Activated B cell treated with CpG ODN at 0.5 μM for 24 hours (primary cell): ENCODE measurements at regions not wholly inside any gene's neighbourhood (a gene's known extent, or its start where the extent isn't known, plus 50 kb on each side); places are given as distances from the start of the nearest gene placed in this dataset.

Experiments used
- ATAC-seq: fragments of 200-7000 bp; cut with Tn5 transposase; one replicate; pipeline ENCODE4 v1.10.0; 2021; ENCODE audit warnings: low read depth, mild to moderate bottlenecking, moderate library complexity
- CTCF ChIA-PET: fragments of 350-600 bp; sonication (Branson Sonifier 250); formaldehyde crosslinking; loops from one replicate; lab custom pipeline; 2021; ENCODE audit warnings: antibody characterized with exemption; lab: Charles Lee
- POLR2A ChIA-PET: fragments of 350-600 bp; sonication (Branson Sonifier 250); formaldehyde crosslinking; loops from one replicate; lab custom pipeline; 2021; ENCODE audit warnings: antibody characterized with exemption; lab: Charles Lee
- DNase-seq: peaks from one replicate; pipeline ENCODE4 v3.0.0; 2022
- H3K27ac Mint-ChIP-seq: one replicate; pipeline ENCODE4 v1.8.0; 2020; ENCODE audit warnings: mixed read lengths
- H3K27me3 Mint-ChIP-seq: one replicate; pipeline ENCODE4 v1.8.0; 2021; ENCODE audit warnings: mixed read lengths
- H3K36me3 Mint-ChIP-seq: one replicate; pipeline ENCODE4 v1.8.0; 2021; ENCODE audit warnings: low read depth, mixed read lengths
- H3K4me1 Mint-ChIP-seq: one replicate; pipeline ENCODE4 v1.8.0; 2021; ENCODE audit warnings: mixed read lengths
- H3K4me3 Mint-ChIP-seq: one replicate; pipeline ENCODE4 v1.8.0; 2020; ENCODE audit warnings: mild to moderate bottlenecking, mixed read lengths
- H3K9me3 Mint-ChIP-seq: one replicate; pipeline ENCODE4 v1.8.0; 2020; ENCODE audit warnings: mixed read lengths
- intact Hi-C: fragments of 100-400 bp; cut with micrococcal nuclease; formaldehyde crosslinking; loops from one replicate; pipeline ENCODE4 v1.15.1; 2024
- TF ChIP-seq, protein P1 (sequence below): fragments of 200-600 bp; IDR thresholded peaks from one replicate; pipeline ENCODE4 v1.8.0; 2022; ENCODE audit warnings: antibody characterized with exemption, mild to moderate bottlenecking

DNA sequence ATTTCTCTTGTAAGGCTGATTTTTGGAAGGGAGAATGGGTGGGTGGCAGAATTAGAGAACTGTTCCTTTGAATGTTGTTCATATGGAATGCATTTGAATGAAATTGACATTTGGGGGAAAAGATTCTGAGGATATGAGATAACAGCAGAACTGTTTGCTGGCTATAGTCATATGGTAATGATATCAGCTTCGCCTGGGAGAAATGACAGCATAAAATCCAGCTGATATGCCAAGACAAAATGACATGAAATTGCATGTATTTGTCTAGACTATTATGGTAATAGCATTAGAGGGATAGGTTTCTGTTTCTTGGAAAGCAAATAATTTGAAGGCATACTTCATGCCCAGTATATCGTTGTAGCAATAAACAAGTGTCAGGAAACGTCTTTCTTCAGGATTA lies 150.8 kb upstream of the SPATS2L start:
- intact Hi-C loops = no loop called here
- TF ChIP-seq, protein P1, sequence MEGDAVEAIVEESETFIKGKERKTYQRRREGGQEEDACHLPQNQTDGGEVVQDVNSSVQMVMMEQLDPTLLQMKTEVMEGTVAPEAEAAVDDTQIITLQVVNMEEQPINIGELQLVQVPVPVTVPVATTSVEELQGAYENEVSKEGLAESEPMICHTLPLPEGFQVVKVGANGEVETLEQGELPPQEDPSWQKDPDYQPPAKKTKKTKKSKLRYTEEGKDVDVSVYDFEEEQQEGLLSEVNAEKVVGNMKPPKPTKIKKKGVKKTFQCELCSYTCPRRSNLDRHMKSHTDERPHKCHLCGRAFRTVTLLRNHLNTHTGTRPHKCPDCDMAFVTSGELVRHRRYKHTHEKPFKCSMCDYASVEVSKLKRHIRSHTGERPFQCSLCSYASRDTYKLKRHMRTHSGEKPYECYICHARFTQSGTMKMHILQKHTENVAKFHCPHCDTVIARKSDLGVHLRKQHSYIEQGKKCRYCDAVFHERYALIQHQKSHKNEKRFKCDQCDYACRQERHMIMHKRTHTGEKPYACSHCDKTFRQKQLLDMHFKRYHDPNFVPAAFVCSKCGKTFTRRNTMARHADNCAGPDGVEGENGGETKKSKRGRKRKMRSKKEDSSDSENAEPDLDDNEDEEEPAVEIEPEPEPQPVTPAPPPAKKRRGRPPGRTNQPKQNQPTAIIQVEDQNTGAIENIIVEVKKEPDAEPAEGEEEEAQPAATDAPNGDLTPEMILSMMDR = no peak
- peaks cover 12% of the 10 kb centered on the region for H3K9me3 Mint-ChIP-seq
- no peaks in the 10 kb centered on the region for H3K36me3 Mint-ChIP-seq
- DNase-seq (no peak), ATAC-seq (no peak)
- H3K4me1 Mint-ChIP-seq = no peaks in the 10 kb centered on the region
- CTCF ChIA-PET = no interaction called here
- no peak overlapping the region for H3K27ac Mint-ChIP-seq
- POLR2A ChIA-PET = no interaction called here
- no peak overlapping the region for H3K4me3 Mint-ChIP-seq
- no peaks in the 10 kb centered on the region for H3K27me3 Mint-ChIP-seq

DNA sequence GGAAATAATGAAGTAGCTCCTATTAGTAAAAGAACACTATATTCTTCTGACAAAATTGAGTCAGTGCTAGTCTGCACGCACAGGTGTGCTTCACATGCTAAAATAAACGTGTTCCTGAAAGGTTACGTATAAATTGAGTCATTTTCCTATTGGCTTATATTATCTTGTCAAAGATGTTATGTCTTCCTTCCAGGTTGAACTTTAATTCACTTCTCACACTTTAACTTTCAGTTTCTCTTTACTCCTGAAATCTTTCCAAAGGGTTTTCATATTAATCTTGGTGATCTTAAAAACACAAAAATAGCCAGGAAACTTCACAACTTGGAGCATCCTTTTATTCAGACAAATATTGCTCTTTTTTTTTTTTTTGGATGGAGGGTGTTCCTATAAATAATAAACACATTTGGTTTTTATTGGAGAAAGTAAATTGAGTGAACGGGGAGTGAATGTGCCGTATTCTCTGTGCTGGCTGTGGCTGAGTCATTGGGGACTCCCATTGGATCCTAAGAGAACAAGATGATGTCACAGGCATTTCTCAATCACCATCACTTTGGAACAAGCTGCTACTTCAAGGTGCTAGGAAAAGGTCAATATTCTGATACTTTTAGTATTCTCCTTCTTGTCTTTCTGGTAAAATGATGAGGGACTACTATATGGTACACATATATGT lies 150.2 kb upstream of the SPATS2L start:
- no peak overlapping the region for H3K27ac Mint-ChIP-seq
- no peak overlapping the region for H3K4me3 Mint-ChIP-seq
- H3K9me3 Mint-ChIP-seq = peaks cover 8% of the 10 kb centered on the region
- DNase-seq (no peak), ATAC-seq (no peak)
- CTCF ChIA-PET = no interaction called here
- H3K27me3 Mint-ChIP-seq = no peaks in the 10 kb centered on the region
- POLR2A ChIA-PET = no interaction called here
- intact Hi-C loops = no loop called here
- H3K36me3 Mint-ChIP-seq = no peaks in the 10 kb centered on the region
- TF ChIP-seq, protein P1 = no peak
- no peaks in the 10 kb centered on the region for H3K4me1 Mint-ChIP-seq

DNA sequence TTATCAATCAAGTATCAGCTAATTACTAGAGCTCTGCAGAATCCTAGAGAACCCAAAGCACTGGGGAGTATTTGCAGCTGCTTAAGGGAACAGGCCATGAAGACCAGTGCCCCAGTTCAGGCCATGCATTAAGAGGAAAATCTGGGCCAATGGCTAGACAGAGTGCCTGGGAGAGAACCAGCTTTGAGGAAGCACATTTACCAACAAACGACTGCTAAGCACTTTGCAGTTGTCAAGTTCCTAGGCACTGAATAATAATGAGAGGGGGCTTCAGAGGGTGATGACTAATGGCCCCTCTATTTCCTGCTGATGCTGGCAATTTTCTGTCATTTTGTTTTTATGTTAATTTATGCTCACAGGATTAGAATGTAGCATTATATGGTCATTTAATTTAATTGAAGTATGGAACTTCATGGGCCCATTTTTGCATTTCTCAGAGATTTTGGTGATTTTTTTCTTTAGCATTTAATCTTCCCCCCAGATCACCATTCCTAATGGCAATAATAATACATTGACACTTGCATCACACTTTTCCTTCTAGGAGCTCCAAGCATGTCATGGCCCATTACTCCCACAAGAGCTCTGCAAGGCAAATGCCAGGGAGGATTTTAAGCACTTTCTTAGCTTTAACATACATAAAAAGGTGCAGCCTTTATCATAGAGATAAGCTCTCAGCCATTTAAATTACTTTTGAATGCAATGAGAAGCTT lies 147.7 kb upstream of the SPATS2L start:
- no peaks in the 10 kb centered on the region for H3K9me3 Mint-ChIP-seq
- no peaks in the 10 kb centered on the region for H3K36me3 Mint-ChIP-seq
- CTCF ChIA-PET = no interaction called here
- DNase-seq (no peak), ATAC-seq (no peak)
- no peak overlapping the region for H3K27ac Mint-ChIP-seq
- POLR2A ChIA-PET = no interaction called here
- no peak overlapping the region for H3K4me3 Mint-ChIP-seq
- H3K27me3 Mint-ChIP-seq = no peaks in the 10 kb centered on the region
- intact Hi-C loops = no loop called here
- TF ChIP-seq, protein P1 = no peak
- no peaks in the 10 kb centered on the region for H3K4me1 Mint-ChIP-seq

DNA sequence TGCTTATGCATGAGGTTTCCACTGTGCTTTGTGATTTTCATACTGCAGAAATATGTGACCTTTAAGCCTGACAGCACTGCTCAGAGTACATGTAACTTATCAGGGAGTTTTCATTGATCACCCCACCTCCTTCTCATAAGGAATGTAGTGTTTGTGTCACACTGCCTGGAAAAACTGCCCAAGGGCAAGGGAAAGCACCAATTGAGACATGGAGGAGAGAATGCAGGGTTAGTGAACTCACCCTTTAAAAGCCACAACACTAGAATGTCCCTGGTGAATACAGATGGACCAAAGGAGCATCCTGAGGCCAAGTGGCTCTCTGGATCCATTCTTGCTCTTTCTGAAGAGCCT lies 147.2 kb upstream of the SPATS2L start:
- H3K27ac Mint-ChIP-seq = no peak overlapping the region
- H3K4me3 Mint-ChIP-seq = no peak overlapping the region
- ATAC-seq = no peak
- intact Hi-C loops = no loop called here
- no peaks in the 10 kb centered on the region for H3K9me3 Mint-ChIP-seq
- TF ChIP-seq, protein P1 = no peak
- no peak for DNase-seq
- H3K4me1 Mint-ChIP-seq = no peaks in the 10 kb centered on the region
- ChIA-PET POLR2A (no interaction called here), CTCF (no interaction called here)
- H3K27me3 Mint-ChIP-seq = no peaks in the 10 kb centered on the region
- no peaks in the 10 kb centered on the region for H3K36me3 Mint-ChIP-seq

DNA sequence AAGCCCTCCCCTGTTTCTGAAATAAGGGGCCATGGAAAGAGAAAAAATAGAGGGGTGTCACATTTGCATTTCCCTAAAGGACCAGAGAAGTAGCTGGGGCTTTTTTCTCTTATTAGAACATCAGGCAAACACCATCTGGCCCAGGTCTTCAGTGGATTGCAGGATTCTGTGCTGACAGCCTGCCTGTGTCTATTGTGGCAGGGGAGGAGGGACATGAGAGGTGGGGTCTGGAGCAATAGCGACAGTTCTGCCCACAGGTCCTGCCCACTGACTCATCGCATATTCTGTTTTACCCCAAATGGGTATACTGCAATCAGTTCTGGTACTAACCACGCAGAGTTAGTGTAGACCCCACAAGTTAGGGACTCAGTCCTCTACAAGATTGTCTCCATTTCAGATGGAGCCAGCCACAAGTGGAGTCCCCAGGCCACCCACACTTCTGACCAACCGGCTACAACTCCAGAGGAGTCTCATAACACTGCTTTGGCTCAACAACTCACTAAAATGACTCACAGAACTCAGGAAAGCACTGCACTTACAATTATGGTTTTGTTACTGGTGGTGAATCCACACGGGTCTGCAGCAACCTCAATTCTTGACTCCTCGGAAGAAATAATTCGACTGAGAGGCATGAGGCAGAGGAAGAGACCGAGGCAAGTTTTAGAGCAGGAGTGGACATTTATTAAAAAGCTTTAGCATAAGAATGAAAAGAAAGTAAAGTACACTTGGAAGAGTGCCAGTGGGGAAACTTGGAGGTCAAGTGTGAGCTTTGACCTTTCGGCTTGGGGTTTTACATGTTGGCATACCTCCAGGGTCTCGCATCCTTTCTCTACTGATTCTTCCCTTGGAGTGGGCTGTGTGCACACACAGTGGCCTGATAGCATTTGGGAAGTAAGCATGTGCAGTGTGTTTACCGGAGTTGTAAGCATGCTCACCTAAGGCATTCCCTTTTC lies 146.4 kb upstream of the SPATS2L start:
- Mint-ChIP-seq H3K9me3 (no peaks in the 10 kb centered on the region), H3K36me3 (no peaks in the 10 kb centered on the region), H3K27me3 (no peaks in the 10 kb centered on the region), H3K27ac (no peak overlapping the region), H3K4me1 (no peaks in the 10 kb centered on the region), H3K4me3 (no peak overlapping the region)
- no peak for ATAC-seq
- DNase-seq = no peak
- intact Hi-C loops = no loop called here
- ChIA-PET POLR2A (no interaction called here), CTCF (no interaction called here)
- TF ChIP-seq, protein P1 = no peak
